ENCODE measurements at regions not wholly inside any gene's neighbourhood (a gene's known extent, or its start where the extent isn't known, plus 50 kb on each side); places are given as distances from the start of the nearest gene placed in this dataset.

DNA sequence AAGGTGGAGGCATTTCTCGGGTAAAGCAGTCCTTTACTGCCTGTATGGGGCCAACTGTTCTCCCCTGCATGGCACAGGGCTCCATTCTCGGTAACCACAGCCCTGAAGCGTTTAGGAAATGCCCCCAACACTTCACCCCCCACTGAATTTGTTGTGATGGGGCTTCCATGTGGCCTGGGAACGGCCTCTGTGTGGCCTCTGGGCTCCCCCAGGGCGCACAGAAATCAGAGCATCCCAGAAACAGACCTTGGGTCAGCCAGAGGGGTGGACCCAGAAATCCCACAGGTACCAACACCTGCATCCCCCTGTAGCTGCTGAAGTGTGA, 153.7 kb upstream of the VSTM2B start:
- H3K4me3 ChIP-seq (ENCODE audit: low read depth in 2 of 2, low read length in 1 of 2), result no peak overlapping the region
- H3K9me2 ChIP-seq, result no peaks in the 10 kb centered on the region
- H3K27me3 ChIP-seq (ENCODE audit: insufficient read depth), result peaks cover 13% of the 10 kb centered on the region; the same call in 1 of the 2 replicates
- H3K9ac ChIP-seq, result no peak overlapping the region
- no peak overlapping the region for H3K4me2 ChIP-seq
- no peaks in the 10 kb centered on the region for H3F3A ChIP-seq (replicated peaks; ENCODE audit: insufficient read depth)
- H3K27ac ChIP-seq (ENCODE audit: low read depth in 2 of 2, low read length in 1 of 2), result no peak overlapping the region
- no peaks in the 10 kb centered on the region for H3K4me1 ChIP-seq (ENCODE audit: control insufficient read depth in 1 of 2, insufficient read depth in 2 of 2, low read depth in 1 of 2, low read length in 1 of 2)
- no peaks in the 10 kb centered on the region for H4K20me1 ChIP-seq (ENCODE audit: insufficient read depth)
- no peaks in the 10 kb centered on the region for H3K9me3 ChIP-seq
- 0% methylated on average over 5 of the region's 5 CpGs for whole genome bisulfite sequencing (ENCODE audit: low lambda C conversion rate)
- H2AFZ ChIP-seq (ENCODE audit: low read depth), result no peak overlapping the region
- ChIA-PET POLR2A (no interaction called here), CTCF (no interaction called here)
- no peak for DNase-seq
- TF ChIP-seq REST (IDR thresholded peaks at IDR 0.05; ENCODE audit: low read depth, low read length), result no peak
- no peak for TF ChIP-seq EZH2phosphoT487 (IDR thresholded peaks at IDR 0.05; ENCODE audit: borderline replicate concordance, low read depth)
- no peak for TF ChIP-seq FOXM1 (IDR thresholded peaks at IDR 0.05; ENCODE audit: low read depth)
- no peak for TF ChIP-seq JUND (IDR thresholded peaks at IDR 0.05)
- TF ChIP-seq, protein P1, sequence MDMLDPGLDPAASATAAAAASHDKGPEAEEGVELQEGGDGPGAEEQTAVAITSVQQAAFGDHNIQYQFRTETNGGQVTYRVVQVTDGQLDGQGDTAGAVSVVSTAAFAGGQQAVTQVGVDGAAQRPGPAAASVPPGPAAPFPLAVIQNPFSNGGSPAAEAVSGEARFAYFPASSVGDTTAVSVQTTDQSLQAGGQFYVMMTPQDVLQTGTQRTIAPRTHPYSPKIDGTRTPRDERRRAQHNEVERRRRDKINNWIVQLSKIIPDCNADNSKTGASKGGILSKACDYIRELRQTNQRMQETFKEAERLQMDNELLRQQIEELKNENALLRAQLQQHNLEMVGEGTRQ (IDR thresholded peaks at IDR 0.05; ENCODE audit: borderline replicate concordance, low read depth, low read length), result no peak
- TF ChIP-seq MEF2A (IDR thresholded peaks at IDR 0.05; ENCODE audit: borderline replicate concordance, low read depth), result no peak
- TF ChIP-seq FOXJ3 (CRISPR knock-in tag; IDR thresholded peaks at IDR 0.05), result no peak
- TF ChIP-seq RXRA (IDR thresholded peaks at IDR 0.05; ENCODE audit: borderline replicate concordance, low read depth), result no peak
- TF ChIP-seq RFX5 (IDR thresholded peaks at IDR 0.05; ENCODE audit: low read length), result no peak
- H3K79me2 ChIP-seq (ENCODE audit: insufficient read depth), result no peaks in the 10 kb centered on the region
- H3K36me3 ChIP-seq (replicated peaks in 1 of 2; ENCODE audit: control insufficient read depth in 1 of 2, insufficient read depth in 2 of 2, low read length in 1 of 2), result no peaks in the 10 kb centered on the region

- H2AFZ ChIP-seq (ENCODE audit: low read depth), result no peak overlapping the region
- POLR2A ChIA-PET, result no interaction called here
- WGBS (ENCODE audit: low lambda C conversion rate), result 0% methylated on average over 3 of the region's 3 CpGs
- H4K20me1 ChIP-seq (ENCODE audit: insufficient read depth), result no peaks in the 10 kb centered on the region
- no peaks in the 10 kb centered on the region for H3K4me1 ChIP-seq (ENCODE audit: control insufficient read depth in 1 of 2, insufficient read depth in 2 of 2, low read depth in 1 of 2, low read length in 1 of 2)
- peaks cover 9% of the 10 kb centered on the region; the same call in 1 of the 2 replicates for H3K27me3 ChIP-seq (ENCODE audit: insufficient read depth)
- no peak overlapping the region for H3K4me2 ChIP-seq
- CTCF ChIA-PET, result no interaction called here
- H3K27ac ChIP-seq (ENCODE audit: low read depth in 2 of 2, low read length in 1 of 2), result no peak overlapping the region
- no peak overlapping the region for H3K4me3 ChIP-seq (ENCODE audit: low read depth in 2 of 2, low read length in 1 of 2)
- H3K9me3 ChIP-seq, result no peaks in the 10 kb centered on the region
- TF ChIP-seq CTCF (IDR thresholded peaks at IDR 0.05) (no peak), TCF12 (IDR thresholded peaks at IDR 0.05) (no peak), TEAD4 (IDR thresholded peaks at IDR 0.05; ENCODE audit: borderline replicate concordance, insufficient read depth) (no peak), ZBTB33 (IDR thresholded peaks at IDR 0.05; ENCODE audit: borderline replicate concordance, low read depth) (no peak), FOXJ3 (CRISPR knock-in tag; IDR thresholded peaks at IDR 0.05) (no peak), FOSL2 (IDR thresholded peaks at IDR 0.05; ENCODE audit: borderline replicate concordance, low read depth) (no peak), JUND (IDR thresholded peaks at IDR 0.05) (no peak), GABPA (IDR thresholded peaks at IDR 0.05; ENCODE audit: low read depth) (no peak), RAD21 (IDR thresholded peaks at IDR 0.05; ENCODE audit: low read length) (no peak)
- no peaks in the 10 kb centered on the region for H3K36me3 ChIP-seq (replicated peaks in 1 of 2; ENCODE audit: control insufficient read depth in 1 of 2, insufficient read depth in 2 of 2, low read length in 1 of 2)
- no peak for DNase-seq
- H3K79me2 ChIP-seq (ENCODE audit: insufficient read depth), result no peaks in the 10 kb centered on the region
- H3F3A ChIP-seq (replicated peaks; ENCODE audit: insufficient read depth), result no peaks in the 10 kb centered on the region
- H3K9me2 ChIP-seq, result no peaks in the 10 kb centered on the region
- H3K9ac ChIP-seq, result no peak overlapping the region
Measured at GRCh38 chr19:29372461-29372860, 153.3 kb upstream of the VSTM2B start.

Measured in SK-N-SH (cell line).